A549 (cell line): ENCODE measurements at regions not wholly inside any gene's neighbourhood (a gene's known extent, or its start where the extent isn't known, plus 50 kb on each side); places are given as distances from the start of the nearest gene placed in this dataset.

Experiments used
- CTCF ChIP-seq: fragments of >200 bp; sonication (Bioruptor Twin); formaldehyde crosslinking; IDR thresholded peaks from 3 replicates; pipeline ENCODE4 v1.5.1; 2016
- EP300 ChIP-seq, 2 experiments: fragments of >200 bp; sonication (Bioruptor Twin); formaldehyde crosslinking; IDR thresholded peaks; 2 replicates in 1 of 2; 3 replicates in 1 of 2; pipeline ENCODE4 v1.6.1; 2016 to 2017
- ESRRA ChIP-seq: fragments of 150-350 bp; IDR thresholded peaks from 2 replicates; pipeline ENCODE4 v1.6.1; 2014; ENCODE audit warnings: mild to moderate bottlenecking, low read length, borderline replicate concordance
- HDAC2 ChIP-seq: fragments of 200-600 bp; sonication (generic); IDR thresholded peaks from 2 replicates; pipeline ENCODE4 v1.6.1; 2016
- HES2 ChIP-seq: fragments of >200 bp; sonication (Bioruptor Twin); formaldehyde crosslinking; IDR thresholded peaks from 2 replicates; pipeline ENCODE4 v1.6.1; 2016
- MAFK ChIP-seq: fragments of 450-650 bp; IDR thresholded peaks from 2 replicates; pipeline ENCODE4 v1.6.1; 2014; ENCODE audit not compliant: partially characterized antibody
- REST ChIP-seq: fragments of 200-600 bp; sonication (generic); IDR thresholded peaks from 2 replicates; pipeline ENCODE4 v1.6.1; 2016; ENCODE audit warnings: antibody characterized with exemption, mild to moderate bottlenecking, moderate library complexity
- SREBF2 ChIP-seq: fragments of 450-650 bp; IDR thresholded peaks from 2 replicates; pipeline ENCODE4 v1.6.1; 2014; ENCODE audit warnings: mild to moderate bottlenecking, moderate library complexity

- no peak for TF ChIP-seq CTCF
- TF ChIP-seq ESRRA = no peak
- TF ChIP-seq HDAC2 = no peak
- TF ChIP-seq SREBF2 = no peak
- TF ChIP-seq MAFK = no peak
- no peak for TF ChIP-seq HES2
- no peak for TF ChIP-seq EP300 (IDR thresholded peaks at IDR 0.05)
- no peak for TF ChIP-seq REST
Measured at GRCh38 chr4:66433706-66434105, 763.4 kb upstream of the EPHA5 start.
